OCI-LY1 (cell line): ENCODE measurements at regions not wholly inside any gene's neighbourhood (a gene's known extent, or its start where the extent isn't known, plus 50 kb on each side); places are given as distances from the start of the nearest gene placed in this dataset.
A peak's percentile ranks its signal among the peaks of the same experiment; 100 is the strongest.

Source experiments
- H2AFZ ChIP-seq: fragments of 200-600 bp; sonication (generic), shearing (Covaris generic); 2 replicates; pipeline ENCODE4 v1.6.0; 2014; ENCODE audit warnings: antibody characterized with exemption, mild to moderate bottlenecking, low read length
- H3F3A ChIP-seq: fragments of 200-600 bp; sonication (generic), shearing (Covaris generic); 2 replicates; pipeline ENCODE4 v1.6.0; 2014; ENCODE audit warnings: mild to moderate bottlenecking, antibody characterized with exemption, low read length, moderate library complexity; ENCODE audit not compliant: insufficient read depth
- H3K27ac ChIP-seq: fragments of 200-600 bp; sonication (generic); 2 replicates; pipeline ENCODE4 v1.5.1; 2014; ENCODE audit warnings: low read length, mixed run types, mild to moderate bottlenecking, low read depth; ENCODE audit not compliant: poor library complexity, severe bottlenecking
- H3K27me3 ChIP-seq: fragments of 200-600 bp; sonication (generic); 2 replicates; pipeline ENCODE4 v1.6.0; 2014; ENCODE audit warnings: antibody characterized with exemption, mild to moderate bottlenecking, low read length, moderate library complexity; ENCODE audit not compliant: insufficient read depth
- H3K36me3 ChIP-seq: fragments of 200-600 bp; sonication (generic); 2 replicates; pipeline ENCODE4 v1.6.1; 2014; ENCODE audit warnings: mild to moderate bottlenecking, antibody characterized with exemption, low read length, moderate library complexity, mixed read lengths; ENCODE audit not compliant: insufficient read depth
- H3K4me1 ChIP-seq: fragments of 200-600 bp; sonication (generic); 2 replicates; pipeline ENCODE4 v1.5.1; 2014; ENCODE audit warnings: mild to moderate bottlenecking, low read length, moderate library complexity; ENCODE audit not compliant: insufficient read depth, severe bottlenecking
- H3K4me2 ChIP-seq: fragments of 200-600 bp; sonication (generic), shearing (Covaris generic); 2 replicates; pipeline ENCODE4 v1.6.1; 2014; ENCODE audit warnings: low read length
- H3K4me3 ChIP-seq: fragments of 200-600 bp; sonication (generic); 2 replicates; pipeline ENCODE4 v1.5.1; 2014; ENCODE audit warnings: low read length, low read depth, mild to moderate bottlenecking, mixed read lengths; ENCODE audit not compliant: poor library complexity, severe bottlenecking
- H3K79me2 ChIP-seq: fragments of 200-600 bp; shearing (Covaris generic); 2 replicates; pipeline ENCODE4 v1.6.1; 2016; ENCODE audit warnings: mixed run types, low read length, mixed read lengths; ENCODE audit not compliant: insufficient read depth
- H3K9ac ChIP-seq: fragments of 200-600 bp; sonication (generic), shearing (Covaris generic); 2 replicates; pipeline ENCODE4 v1.6.1; 2014; ENCODE audit warnings: mild to moderate bottlenecking, low read length, mixed read lengths
- H3K9me2 ChIP-seq: fragments of 200-600 bp; sonication (generic), shearing (Covaris generic); 2 replicates; pipeline ENCODE4 v1.6.1; 2014; ENCODE audit warnings: low read depth, mild to moderate bottlenecking, low read length, mixed read lengths
- H3K9me3 ChIP-seq: fragments of 200-600 bp; shearing (Covaris generic); 2 replicates; pipeline ENCODE4 v1.6.1; 2014; ENCODE audit warnings: low read length, mixed read lengths
- H4K20me1 ChIP-seq: fragments of 200-600 bp; sonication (generic), shearing (Covaris generic); 2 replicates; pipeline ENCODE4 v1.6.0; 2016; ENCODE audit warnings: mild to moderate bottlenecking, low read length; ENCODE audit not compliant: insufficient read depth
- EZH2 ChIP-seq: fragments of 200-600 bp; sonication (generic), shearing (Covaris generic); IDR thresholded peaks from 2 replicates; pipeline ENCODE4 v1.8.0; 2017; ENCODE audit warnings: borderline replicate concordance, mixed run types, mild to moderate bottlenecking, antibody characterized with exemption, low read length, moderate library complexity, mixed read lengths
- TF ChIP-seq, protein P1 (sequence below): fragments of 200-600 bp; sonication (generic), shearing (Covaris generic); IDR thresholded peaks from 2 replicates; pipeline ENCODE4 v1.5.1; 2017; ENCODE audit warnings: mild to moderate bottlenecking, antibody characterized with exemption, low read length, moderate library complexity, mixed read lengths

DNA sequence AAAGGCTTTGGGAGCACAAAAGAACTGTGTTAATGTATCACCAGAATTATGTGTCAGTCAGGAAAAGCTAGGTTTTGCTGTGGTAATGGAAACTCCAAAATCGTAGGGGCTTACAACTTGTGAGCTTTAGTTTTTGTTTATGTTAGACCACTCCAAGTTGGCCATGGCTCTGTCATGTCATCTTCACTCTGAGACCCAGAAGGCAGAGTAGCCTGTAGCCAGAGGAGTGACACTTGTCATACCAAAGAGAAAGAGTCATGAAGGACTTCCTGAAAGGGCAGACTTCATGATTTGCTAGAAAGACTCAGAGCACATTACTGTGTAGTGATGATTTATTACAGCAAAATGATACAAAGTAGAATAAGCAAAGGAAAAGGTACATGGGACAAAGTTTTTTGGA lies 133.6 kb upstream of the SSTR1 start:
- H3K9ac ChIP-seq = no peak overlapping the region
- peak overlapping the region; percentile 28 for H3K4me2 ChIP-seq

DNA sequence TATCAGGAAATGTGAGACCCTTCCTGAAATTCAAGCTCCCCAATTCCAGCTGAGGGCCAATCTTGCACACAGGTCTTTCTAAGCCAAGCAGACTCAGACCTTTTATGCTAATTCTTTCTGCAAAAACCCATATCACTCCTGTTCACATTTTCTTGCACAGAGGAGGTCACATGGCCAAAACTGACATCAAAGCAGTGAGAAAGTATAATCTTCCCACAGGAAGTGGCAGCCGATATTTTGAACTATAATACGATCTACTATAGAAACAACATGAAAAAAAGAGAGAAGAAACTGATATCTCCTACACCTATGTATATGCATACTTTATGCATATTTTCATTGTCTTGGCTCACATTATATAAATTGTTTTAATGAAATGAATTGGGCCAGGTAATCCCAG lies 132.9 kb upstream of the SSTR1 start:
- no peaks in the 10 kb centered on the region for H3K9me2 ChIP-seq
- H3K9ac ChIP-seq = no peak overlapping the region
- no peak for TF ChIP-seq EZH2
- TF ChIP-seq, protein P1, sequence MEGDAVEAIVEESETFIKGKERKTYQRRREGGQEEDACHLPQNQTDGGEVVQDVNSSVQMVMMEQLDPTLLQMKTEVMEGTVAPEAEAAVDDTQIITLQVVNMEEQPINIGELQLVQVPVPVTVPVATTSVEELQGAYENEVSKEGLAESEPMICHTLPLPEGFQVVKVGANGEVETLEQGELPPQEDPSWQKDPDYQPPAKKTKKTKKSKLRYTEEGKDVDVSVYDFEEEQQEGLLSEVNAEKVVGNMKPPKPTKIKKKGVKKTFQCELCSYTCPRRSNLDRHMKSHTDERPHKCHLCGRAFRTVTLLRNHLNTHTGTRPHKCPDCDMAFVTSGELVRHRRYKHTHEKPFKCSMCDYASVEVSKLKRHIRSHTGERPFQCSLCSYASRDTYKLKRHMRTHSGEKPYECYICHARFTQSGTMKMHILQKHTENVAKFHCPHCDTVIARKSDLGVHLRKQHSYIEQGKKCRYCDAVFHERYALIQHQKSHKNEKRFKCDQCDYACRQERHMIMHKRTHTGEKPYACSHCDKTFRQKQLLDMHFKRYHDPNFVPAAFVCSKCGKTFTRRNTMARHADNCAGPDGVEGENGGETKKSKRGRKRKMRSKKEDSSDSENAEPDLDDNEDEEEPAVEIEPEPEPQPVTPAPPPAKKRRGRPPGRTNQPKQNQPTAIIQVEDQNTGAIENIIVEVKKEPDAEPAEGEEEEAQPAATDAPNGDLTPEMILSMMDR = no peak
- H3K4me1 ChIP-seq = peaks cover 60% of the 10 kb centered on the region
- H3K4me3 ChIP-seq = no peak overlapping the region
- H2AFZ ChIP-seq = no peak overlapping the region
- no peaks in the 10 kb centered on the region for H3K27me3 ChIP-seq
- H3F3A ChIP-seq = no peaks in the 10 kb centered on the region
- H3K9me3 ChIP-seq = no peaks in the 10 kb centered on the region
- H3K27ac ChIP-seq = peak overlapping the region; percentile 62
- H4K20me1 ChIP-seq = no peaks in the 10 kb centered on the region
- peak overlapping the region; percentile 28 for H3K4me2 ChIP-seq
- H3K79me2 ChIP-seq = no peaks in the 10 kb centered on the region
- H3K36me3 ChIP-seq = no peaks in the 10 kb centered on the region

More for the DNA sequence above, 133.6 kb upstream of the SSTR1 start:
- H2AFZ ChIP-seq = no peak overlapping the region
- no peaks in the 10 kb centered on the region for H3K9me2 ChIP-seq
- no peak overlapping the region for H3K4me3 ChIP-seq
- H4K20me1 ChIP-seq = no peaks in the 10 kb centered on the region
- no peaks in the 10 kb centered on the region for H3K27me3 ChIP-seq
- no peak for TF ChIP-seq EZH2
- TF ChIP-seq, protein P1 = no peak
- H3K36me3 ChIP-seq = no peaks in the 10 kb centered on the region
- peak overlapping the region; percentile 62 for H3K27ac ChIP-seq
- H3K79me2 ChIP-seq = no peaks in the 10 kb centered on the region
- no peaks in the 10 kb centered on the region for H3F3A ChIP-seq
- no peaks in the 10 kb centered on the region for H3K9me3 ChIP-seq
- peaks cover 60% of the 10 kb centered on the region for H3K4me1 ChIP-seq

DNA sequence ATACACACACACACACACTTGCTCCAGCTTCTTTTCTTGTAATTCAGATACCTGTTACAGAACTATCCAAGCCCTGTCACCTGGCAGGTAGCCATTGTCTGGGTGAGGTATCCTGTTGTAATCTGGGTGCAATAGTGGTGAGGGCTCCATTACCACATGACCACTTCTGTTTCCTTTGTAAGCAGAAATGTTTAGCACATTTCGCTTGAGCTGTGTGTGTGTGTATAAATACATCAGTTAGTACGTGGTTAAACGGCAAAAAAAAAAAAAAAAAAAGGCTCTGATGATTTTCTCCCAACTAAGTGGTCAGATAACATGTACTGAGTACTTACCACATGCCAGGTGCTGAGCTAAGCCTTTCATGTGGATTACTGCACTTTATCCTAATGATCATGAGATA lies 129.3 kb upstream of the SSTR1 start:
- H3F3A ChIP-seq = no peaks in the 10 kb centered on the region
- H3K9me2 ChIP-seq = no peaks in the 10 kb centered on the region
- H3K9me3 ChIP-seq = no peaks in the 10 kb centered on the region
- H3K79me2 ChIP-seq = no peaks in the 10 kb centered on the region
- peaks cover 76% of the 10 kb centered on the region for H3K4me1 ChIP-seq
- no peak overlapping the region for H3K4me3 ChIP-seq
- peak overlapping the region; percentile 4; the same call in 1 of the 2 replicates for H3K9ac ChIP-seq
- no peaks in the 10 kb centered on the region for H4K20me1 ChIP-seq
- TF ChIP-seq, protein P1 = no peak
- no peak for TF ChIP-seq EZH2
- H3K4me2 ChIP-seq = peak overlapping the region; percentile 47
- H3K27ac ChIP-seq = peak overlapping the region; percentile 81
- H2AFZ ChIP-seq = no peak overlapping the region
- H3K36me3 ChIP-seq = no peaks in the 10 kb centered on the region
- H3K27me3 ChIP-seq = no peaks in the 10 kb centered on the region
